MM.1S (cell line): ENCODE measurements at regions not wholly inside any gene's neighbourhood (a gene's known extent, or its start where the extent isn't known, plus 50 kb on each side); places are given as distances from the start of the nearest gene placed in this dataset.

ENCODE experiments used
- DNase-seq: peaks from one replicate; pipeline ENCODE4 v3.0.0-alpha.2; 2015
- H2AFZ ChIP-seq: fragments of 300-600 bp; sonication (generic); 2 replicates; pipeline ENCODE4 v1.6.0; 2016; ENCODE audit warnings: antibody characterized with exemption, low read length
- H3F3A ChIP-seq: fragments of 300-600 bp; sonication (generic); 2 replicates; pipeline ENCODE4 v1.6.1; 2016; ENCODE audit warnings: mild to moderate bottlenecking, antibody characterized with exemption, low read length, moderate library complexity, mixed read lengths; ENCODE audit not compliant: insufficient read depth
- H3K27ac ChIP-seq: fragments of 300-600 bp; sonication (generic); 2 replicates; pipeline ENCODE4 v1.5.1; 2016; ENCODE audit warnings: mild to moderate bottlenecking, low read length
- H3K27me3 ChIP-seq: fragments of 300-600 bp; sonication (generic); replicated peaks from 2 replicates; pipeline ENCODE4 v1.6.0; 2016; ENCODE audit warnings: low read length; ENCODE audit not compliant: insufficient read depth
- H3K36me3 ChIP-seq: fragments of 300-600 bp; sonication (generic); replicated peaks from 2 replicates; pipeline ENCODE4 v1.6.1; 2016; ENCODE audit warnings: mild to moderate bottlenecking, low read length, mixed read lengths; ENCODE audit not compliant: insufficient read depth
- H3K4me1 ChIP-seq: fragments of 300-600 bp; sonication (generic); 2 replicates; pipeline ENCODE4 v1.6.1; 2016; ENCODE audit warnings: low read length, mixed read lengths
- H3K4me2 ChIP-seq: fragments of 300-600 bp; sonication (generic); 2 replicates; pipeline ENCODE4 v1.6.0; 2016; ENCODE audit warnings: low read depth, low read length
- H3K4me3 ChIP-seq: fragments of 300-600 bp; sonication (generic); 2 replicates; pipeline ENCODE4 v1.5.1; 2016; ENCODE audit warnings: low read length, mixed read lengths
- H3K79me2 ChIP-seq: fragments of 300-600 bp; sonication (generic); 2 replicates; pipeline ENCODE4 v1.6.1; 2016; ENCODE audit warnings: mixed run types, low read length, mixed read lengths
- H3K9ac ChIP-seq: fragments of 300-600 bp; sonication (generic); 2 replicates; pipeline ENCODE4 v1.6.1; 2016; ENCODE audit warnings: low read length, mixed read lengths
- H3K9me2 ChIP-seq: fragments of 300-600 bp; sonication (generic); replicated peaks from 2 replicates; pipeline ENCODE4 v1.6.1; 2016; ENCODE audit warnings: mild to moderate bottlenecking, low read length, mixed read lengths; ENCODE audit not compliant: insufficient read depth
- H3K9me3 ChIP-seq: fragments of 300-600 bp; sonication (generic); replicated peaks from 2 replicates; pipeline ENCODE4 v1.6.1; 2016; ENCODE audit warnings: mild to moderate bottlenecking, low read length, mixed read lengths; ENCODE audit not compliant: insufficient read depth
- H4K20me1 ChIP-seq: fragments of 300-600 bp; sonication (generic); 2 replicates; pipeline ENCODE4 v1.6.1; 2016; ENCODE audit warnings: mild to moderate bottlenecking, low read length, moderate library complexity, mixed read lengths; ENCODE audit not compliant: insufficient read depth
- CTCF ChIP-seq: fragments of 300-600 bp; sonication (generic); IDR thresholded peaks from 2 replicates; pipeline ENCODE4 v1.5.1; 2016; ENCODE audit warnings: antibody characterized with exemption, low read length, mixed read lengths
- EZH2 ChIP-seq: fragments of 300-600 bp; sonication (generic); optimal IDR thresholded peaks from 2 replicates; pipeline ENCODE3; 2017; ENCODE audit warnings: low read depth, mild to moderate bottlenecking, antibody characterized with exemption, low read length, mixed read lengths
- EZH2phosphoT487 ChIP-seq: fragments of 300-600 bp; sonication (generic); IDR thresholded peaks from 2 replicates; pipeline ENCODE4 v1.6.1; 2018; ENCODE audit warnings: antibody characterized with exemption, low read length

DNA sequence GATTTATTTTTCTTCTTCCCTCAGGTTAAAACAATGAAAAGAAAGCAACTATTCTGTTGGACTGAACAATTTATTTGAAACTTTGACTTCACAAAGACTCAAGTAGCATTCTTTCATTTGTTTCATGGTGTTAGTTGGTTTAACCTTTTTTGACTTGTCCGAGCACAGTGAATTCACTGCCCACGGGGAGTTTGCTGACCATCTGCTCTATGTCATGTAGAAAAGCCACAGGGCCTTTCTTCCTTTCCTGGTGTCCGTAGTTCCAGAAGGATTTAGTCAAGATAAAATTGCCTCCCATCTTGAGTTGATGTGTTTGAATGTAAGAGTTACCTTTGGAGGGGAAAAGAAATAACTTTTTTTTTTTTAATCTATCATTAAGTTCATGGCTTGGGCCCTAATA, 55.1 kb upstream of the ZNF608 start:
- Histone ChIP-seq H3K4me1 (no peaks in the 10 kb centered on the region), H4K20me1 (no peaks in the 10 kb centered on the region), H2AFZ (no peak overlapping the region), H3K4me2 (no peak overlapping the region), H3K9me3 (no peaks in the 10 kb centered on the region), H3F3A (no peaks in the 10 kb centered on the region), H3K4me3 (no peak overlapping the region), H3K27ac (no peak overlapping the region), H3K27me3 (no peaks in the 10 kb centered on the region), H3K9me2 (no peaks in the 10 kb centered on the region), H3K9ac (no peak overlapping the region), H3K36me3 (no peaks in the 10 kb centered on the region), H3K79me2 (no peaks in the 10 kb centered on the region)
- TF ChIP-seq EZH2 (no peak), EZH2phosphoT487 (no peak), CTCF (no peak)
- no peak for DNase-seq

- H3K27ac ChIP-seq, result no peak overlapping the region
- DNase-seq, result no peak
Measured at GRCh38 chr5:124803617-124804323, 57.3 kb upstream of the ZNF608 start.

GRCh38 chr5:124806026-124806372, 59.6 kb upstream of the ZNF608 start:
- H3K27me3 ChIP-seq, result no peaks in the 10 kb centered on the region
- no peaks in the 10 kb centered on the region for H3K79me2 ChIP-seq
- no peak for TF ChIP-seq CTCF
- no peak for TF ChIP-seq EZH2
- TF ChIP-seq EZH2phosphoT487, result no peak
- no peaks in the 10 kb centered on the region for H3F3A ChIP-seq
- H3K27ac ChIP-seq, result no peak overlapping the region
- H3K36me3 ChIP-seq, result no peaks in the 10 kb centered on the region
- H3K4me2 ChIP-seq, result no peak overlapping the region
- no peak overlapping the region for H3K9ac ChIP-seq
- no peaks in the 10 kb centered on the region for H4K20me1 ChIP-seq
- H3K4me1 ChIP-seq, result no peaks in the 10 kb centered on the region
- no peak overlapping the region for H3K4me3 ChIP-seq
- no peak overlapping the region for H2AFZ ChIP-seq
- no peaks in the 10 kb centered on the region for H3K9me3 ChIP-seq
- DNase-seq, result no peak
- no peaks in the 10 kb centered on the region for H3K9me2 ChIP-seq

More at GRCh38 chr5:124803617-124804323, 57.3 kb upstream of the ZNF608 start:
- Histone ChIP-seq H3K36me3 (no peaks in the 10 kb centered on the region), H3K4me2 (no peak overlapping the region), H2AFZ (no peak overlapping the region), H3K9ac (no peak overlapping the region), H3K4me3 (no peak overlapping the region), H3K79me2 (no peaks in the 10 kb centered on the region), H3K27me3 (no peaks in the 10 kb centered on the region), H3F3A (no peaks in the 10 kb centered on the region), H3K4me1 (no peaks in the 10 kb centered on the region), H3K9me2 (no peaks in the 10 kb centered on the region), H4K20me1 (no peaks in the 10 kb centered on the region), H3K9me3 (no peaks in the 10 kb centered on the region)
- TF ChIP-seq EZH2, result no peak

DNA sequence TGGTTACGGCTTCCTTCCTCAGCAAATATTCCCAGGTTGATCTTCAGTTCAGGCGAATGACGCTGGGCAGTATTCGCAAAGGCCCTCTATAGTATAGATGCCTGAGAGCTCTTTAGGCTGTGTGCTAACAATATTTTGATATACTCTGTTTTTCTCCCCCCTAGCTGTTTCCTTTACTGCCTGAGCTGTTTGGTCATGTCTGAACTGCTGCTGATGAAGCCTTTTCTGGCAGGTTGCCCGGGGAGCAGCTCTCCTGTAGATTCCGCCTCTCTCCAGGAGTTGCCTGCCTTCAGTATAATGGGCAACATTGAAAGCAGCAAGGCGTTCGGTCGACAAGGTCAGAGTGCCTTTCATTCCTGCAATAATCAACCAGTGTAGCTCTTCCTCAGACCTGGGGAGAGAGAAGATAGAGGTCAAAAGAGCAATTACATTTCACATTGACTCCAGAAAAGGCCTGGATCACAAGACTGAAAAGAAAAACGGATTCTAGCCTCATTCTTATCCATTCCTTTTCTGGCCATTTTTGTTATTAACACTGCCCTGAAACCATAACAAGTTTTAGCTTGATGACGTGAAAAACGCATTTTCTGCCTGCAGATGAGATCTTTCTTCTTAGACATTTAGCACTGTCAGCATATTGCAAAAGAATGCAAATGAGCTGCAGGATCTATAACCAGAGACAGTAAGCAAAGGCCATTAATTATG, 60.1 kb upstream of the ZNF608 start:
- H3K4me2 ChIP-seq, result no peak overlapping the region
- H3K9me2 ChIP-seq, result no peaks in the 10 kb centered on the region
- H3K9ac ChIP-seq, result no peak overlapping the region
- H3K27ac ChIP-seq, result no peak overlapping the region
- no peak for TF ChIP-seq EZH2
- TF ChIP-seq CTCF, result no peak
- no peak for TF ChIP-seq EZH2phosphoT487
- H3F3A ChIP-seq, result no peaks in the 10 kb centered on the region
- no peaks in the 10 kb centered on the region for H4K20me1 ChIP-seq
- no peak overlapping the region for H3K4me3 ChIP-seq
- no peaks in the 10 kb centered on the region for H3K9me3 ChIP-seq
- no peaks in the 10 kb centered on the region for H3K79me2 ChIP-seq
- H3K4me1 ChIP-seq, result no peaks in the 10 kb centered on the region
- H3K36me3 ChIP-seq, result no peaks in the 10 kb centered on the region
- H3K27me3 ChIP-seq, result no peaks in the 10 kb centered on the region
- H2AFZ ChIP-seq, result no peak overlapping the region
- no peak for DNase-seq
